Activated T-cell treated with anti-CD3 and anti-CD28 coated beads, Interleukin-2, amount 50 U/mL, for 4 hours (primary cell): ENCODE measurements at regions not wholly inside any gene's neighbourhood (a gene's known extent, or its start where the extent isn't known, plus 50 kb on each side); places are given as distances from the start of the nearest gene placed in this dataset.

Experiments
- ATAC-seq, 2 donors: fragments of 200-7000 bp; cut with Tn5 transposase; one replicate each; pipeline ENCODE4 v1.10.0; 2021
- DNase-seq: peaks from one replicate; pipeline ENCODE4 v3.0.0-alpha.2; 2020
- H3K27me3 Mint-ChIP-seq: one replicate; pipeline ENCODE4 v1.8.0; 2021; ENCODE audit warnings: low read depth, mixed read lengths
- H3K36me3 Mint-ChIP-seq: one replicate; pipeline ENCODE4 v1.8.0; 2022; ENCODE audit warnings: mixed read lengths; ENCODE audit not compliant: insufficient read depth
- H3K4me1 Mint-ChIP-seq: one replicate; pipeline ENCODE4 v1.8.0; 2021; ENCODE audit warnings: low read depth, mixed read lengths
- H3K4me3 Mint-ChIP-seq: one replicate; pipeline ENCODE4 v1.8.0; 2021; ENCODE audit warnings: mild to moderate bottlenecking, moderate library complexity, mixed read lengths
- H3K9me3 Mint-ChIP-seq: one replicate; pipeline ENCODE4 v1.8.0; 2021; ENCODE audit warnings: mixed read lengths

DNA sequence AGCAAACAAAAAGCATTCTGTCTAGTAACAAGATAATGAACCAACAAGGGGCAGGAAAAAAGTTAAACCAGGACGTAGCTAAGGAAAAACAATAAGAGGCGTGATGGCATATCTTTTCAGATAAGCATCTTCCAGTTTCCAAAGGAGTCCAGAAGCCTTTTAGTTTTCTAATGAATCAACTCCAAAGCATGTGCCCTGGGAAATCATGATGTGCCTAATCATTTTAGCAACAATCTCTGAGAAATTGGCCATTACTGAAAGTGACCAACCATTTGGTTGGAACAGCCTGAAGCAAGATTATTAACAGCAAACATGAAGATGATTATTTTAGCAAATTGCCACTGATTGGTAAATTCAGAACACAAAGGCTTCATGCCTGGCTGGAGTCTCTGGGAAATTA is 440.9 kb upstream of the MAF start:
- Mint-ChIP-seq H3K4me1 (no peaks in the 10 kb centered on the region), H3K27me3 (peaks cover 17% of the 10 kb centered on the region), H3K4me3 (no peak overlapping the region), H3K36me3 (no peaks in the 10 kb centered on the region), H3K9me3 (no peaks in the 10 kb centered on the region)
- DNase-seq (no peak), ATAC-seq (no peak)

DNA sequence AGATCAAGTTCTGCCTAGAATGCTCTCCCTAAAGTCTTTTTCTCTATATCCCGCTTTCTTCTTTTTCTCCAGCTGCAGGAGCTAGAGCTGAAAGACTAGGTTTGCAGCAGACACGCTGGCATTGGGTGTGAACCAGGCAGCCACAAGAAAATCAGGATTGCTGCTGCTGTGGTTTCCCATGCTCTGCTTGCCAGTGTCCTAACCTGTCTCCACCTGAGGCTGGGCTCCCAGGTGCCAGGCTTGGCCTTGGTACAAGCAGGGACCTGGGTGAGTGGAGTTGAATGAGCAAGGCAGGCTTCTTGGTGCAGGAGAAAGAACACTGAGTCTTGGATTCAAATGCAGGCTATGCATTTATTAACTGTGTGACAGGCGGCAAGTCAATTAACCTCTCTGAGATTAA is 440.3 kb upstream of the MAF start:
- Mint-ChIP-seq H3K4me3 (no peak overlapping the region), H3K36me3 (no peaks in the 10 kb centered on the region), H3K27me3 (peaks cover 17% of the 10 kb centered on the region), H3K9me3 (no peaks in the 10 kb centered on the region), H3K4me1 (no peaks in the 10 kb centered on the region)
- ATAC-seq, result no peak
- no peak for DNase-seq

DNA sequence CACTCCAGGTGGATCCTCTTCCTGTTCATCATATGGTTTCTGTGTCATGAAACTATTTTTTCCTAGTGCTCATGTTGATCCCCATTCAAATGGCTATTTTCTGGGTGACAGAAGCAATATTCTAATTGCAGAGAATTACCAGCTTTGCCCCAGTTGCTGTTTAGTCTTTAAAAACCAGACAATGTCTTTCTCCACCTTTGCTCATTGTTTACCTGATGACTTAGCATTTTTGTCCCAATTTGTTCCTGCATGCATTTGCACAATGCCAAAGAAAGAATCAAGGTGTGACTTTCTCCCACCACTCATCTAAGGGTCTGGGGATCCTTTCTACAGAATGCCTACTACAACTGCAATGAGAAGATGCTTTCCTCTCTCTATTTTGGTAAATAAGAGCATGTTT is 439.9 kb upstream of the MAF start:
- no peak overlapping the region for H3K4me3 Mint-ChIP-seq
- ATAC-seq, result no peak
- no peaks in the 10 kb centered on the region for H3K36me3 Mint-ChIP-seq
- no peaks in the 10 kb centered on the region for H3K9me3 Mint-ChIP-seq
- peaks cover 17% of the 10 kb centered on the region for H3K27me3 Mint-ChIP-seq
- no peaks in the 10 kb centered on the region for H3K4me1 Mint-ChIP-seq
- no peak for DNase-seq

GRCh38 chr16:80039777-80040176 is 439.2 kb upstream of the MAF start:
- H3K36me3 Mint-ChIP-seq, result no peaks in the 10 kb centered on the region
- DNase-seq, result no peak
- H3K27me3 Mint-ChIP-seq, result peaks cover 17% of the 10 kb centered on the region
- ATAC-seq, result no peak
- H3K4me1 Mint-ChIP-seq, result no peaks in the 10 kb centered on the region
- no peaks in the 10 kb centered on the region for H3K9me3 Mint-ChIP-seq
- no peak overlapping the region for H3K4me3 Mint-ChIP-seq

- no peak for ATAC-seq
- H3K9me3 Mint-ChIP-seq, result no peaks in the 10 kb centered on the region
- no peaks in the 10 kb centered on the region for H3K36me3 Mint-ChIP-seq
- peaks cover 12% of the 10 kb centered on the region for H3K27me3 Mint-ChIP-seq
- H3K4me1 Mint-ChIP-seq, result no peaks in the 10 kb centered on the region
- H3K4me3 Mint-ChIP-seq, result no peak overlapping the region
- no peak for DNase-seq
These were observed 438.0 kb upstream of the MAF start for GRCh38 chr16:80038566-80038965.

GRCh38 chr16:80034948-80035663 is 434.6 kb upstream of the MAF start:
- Mint-ChIP-seq H3K9me3 (no peaks in the 10 kb centered on the region), H3K4me1 (no peaks in the 10 kb centered on the region), H3K36me3 (no peaks in the 10 kb centered on the region), H3K4me3 (no peak overlapping the region), H3K27me3 (no peaks in the 10 kb centered on the region)
- ATAC-seq, result no peak
- DNase-seq, result no peak

GRCh38 chr16:80034469-80034826 is 433.9 kb upstream of the MAF start:
- no peak overlapping the region for H3K4me3 Mint-ChIP-seq
- no peaks in the 10 kb centered on the region for H3K36me3 Mint-ChIP-seq
- no peaks in the 10 kb centered on the region for H3K9me3 Mint-ChIP-seq
- DNase-seq (no peak), ATAC-seq (no peak)
- no peaks in the 10 kb centered on the region for H3K27me3 Mint-ChIP-seq
- H3K4me1 Mint-ChIP-seq, result no peaks in the 10 kb centered on the region

GRCh38 chr16:80033783-80034468 is 433.4 kb upstream of the MAF start:
- H3K9me3 Mint-ChIP-seq, result no peaks in the 10 kb centered on the region
- no peak for DNase-seq
- no peaks in the 10 kb centered on the region for H3K4me1 Mint-ChIP-seq

GRCh38 chr16:80029761-80030481 is 429.4 kb upstream of the MAF start:
- ATAC-seq (no peak), DNase-seq (no peak)
- Mint-ChIP-seq H3K4me3 (no peak overlapping the region), H3K36me3 (no peaks in the 10 kb centered on the region), H3K27me3 (peaks cover 4% of the 10 kb centered on the region), H3K4me1 (peaks cover 15% of the 10 kb centered on the region), H3K9me3 (no peaks in the 10 kb centered on the region)

More at GRCh38 chr16:80033783-80034468, 433.4 kb upstream of the MAF start:
- Mint-ChIP-seq H3K27me3 (no peaks in the 10 kb centered on the region), H3K36me3 (no peaks in the 10 kb centered on the region), H3K4me3 (no peak overlapping the region)
- ATAC-seq, result no peak

DNA sequence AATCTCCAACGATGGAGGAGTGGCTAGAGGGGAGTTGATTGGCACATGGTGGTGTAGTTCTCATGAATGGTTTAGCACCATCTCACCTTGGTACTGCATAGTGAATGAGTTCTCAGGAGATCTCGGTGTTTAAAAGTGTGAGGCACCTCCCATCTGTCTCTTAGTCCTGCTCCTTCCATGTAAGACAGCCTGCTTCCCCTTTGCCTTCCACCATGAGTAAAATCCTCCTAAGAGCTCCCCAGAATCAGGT is 428.8 kb upstream of the MAF start:
- no peak for ATAC-seq
- no peaks in the 10 kb centered on the region for H3K36me3 Mint-ChIP-seq

DNA sequence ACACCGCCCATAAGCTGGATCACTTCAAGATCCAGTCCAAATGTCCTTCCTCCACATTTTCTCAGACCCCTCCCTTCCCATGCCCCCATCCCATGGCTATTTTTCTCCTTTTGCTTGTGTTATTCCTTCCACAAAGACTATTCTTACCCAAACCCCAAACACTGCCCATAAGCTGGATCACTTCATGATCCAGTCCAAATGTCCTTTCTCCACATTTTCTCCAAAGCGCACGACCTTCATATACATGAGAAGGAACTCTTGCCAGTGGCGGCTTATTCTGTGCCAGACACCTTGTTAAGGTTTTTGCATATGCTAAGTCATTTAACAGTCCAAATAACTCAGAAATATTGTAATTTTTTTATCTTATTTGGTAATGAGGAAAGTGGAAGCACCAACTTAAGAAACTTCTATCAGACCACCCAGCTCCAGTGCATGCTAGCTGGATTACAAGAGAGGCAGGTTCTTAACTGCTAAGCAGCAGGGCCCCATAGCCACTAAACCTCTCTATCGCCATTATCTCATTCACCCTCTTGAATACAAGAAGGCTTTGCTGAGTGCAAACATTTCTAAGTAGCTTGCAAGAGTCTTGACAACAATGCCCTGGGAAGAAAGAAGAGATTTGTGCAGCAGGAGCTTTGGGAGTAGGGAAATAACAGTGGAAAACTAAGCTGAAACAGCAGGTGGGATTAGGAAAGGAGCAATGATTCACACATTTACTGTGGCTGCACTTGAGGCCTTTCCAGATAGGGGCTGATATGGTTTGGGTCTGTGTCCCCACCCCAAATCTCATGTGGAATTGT is 428.2 kb upstream of the MAF start:
- Mint-ChIP-seq H3K27me3 (peaks cover 4% of the 10 kb centered on the region), H3K4me3 (no peak overlapping the region), H3K4me1 (peaks cover 15% of the 10 kb centered on the region), H3K36me3 (no peaks in the 10 kb centered on the region), H3K9me3 (no peaks in the 10 kb centered on the region)
- no peak for DNase-seq
- no peak for ATAC-seq

More for the DNA sequence above, 428.8 kb upstream of the MAF start:
- H3K27me3 Mint-ChIP-seq, result peaks cover 4% of the 10 kb centered on the region
- H3K4me3 Mint-ChIP-seq, result no peak overlapping the region
- no peaks in the 10 kb centered on the region for H3K9me3 Mint-ChIP-seq
- no peak for DNase-seq
- H3K4me1 Mint-ChIP-seq, result peaks cover 15% of the 10 kb centered on the region

- Mint-ChIP-seq H3K36me3 (no peaks in the 10 kb centered on the region), H3K27me3 (peaks cover 6% of the 10 kb centered on the region), H3K9me3 (no peaks in the 10 kb centered on the region), H3K4me1 (peaks cover 15% of the 10 kb centered on the region), H3K4me3 (peak overlapping the region; percentile 50)
- DNase-seq (peak; percentile 45), ATAC-seq (peak; percentile 79 to 91)
These were observed 426.7 kb upstream of the MAF start for GRCh38 chr16:80027007-80027965.

DNA sequence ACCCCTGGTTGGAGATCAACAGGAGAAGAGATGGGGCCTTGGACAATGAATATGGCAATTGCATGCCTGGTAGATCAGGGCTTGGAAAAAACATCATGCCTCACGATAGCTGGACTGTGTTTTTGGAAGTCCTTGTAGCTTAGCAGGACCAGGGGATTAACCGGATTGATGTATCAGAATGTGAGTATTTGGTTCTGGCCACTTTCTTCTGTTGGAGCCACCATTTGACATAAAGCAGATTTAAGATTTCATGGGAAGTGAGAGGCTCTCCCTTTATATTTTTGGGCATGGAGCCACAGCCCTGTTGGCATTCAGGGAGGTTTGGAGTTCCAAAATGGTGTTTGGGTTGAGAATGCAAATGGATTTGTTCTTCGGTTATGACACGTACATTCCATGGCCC is 424.7 kb upstream of the MAF start:
- no peak for ATAC-seq
- no peaks in the 10 kb centered on the region for H3K9me3 Mint-ChIP-seq
- no peak for DNase-seq
- H3K27me3 Mint-ChIP-seq, result peaks cover 6% of the 10 kb centered on the region
- no peaks in the 10 kb centered on the region for H3K36me3 Mint-ChIP-seq
- H3K4me1 Mint-ChIP-seq, result peaks cover 15% of the 10 kb centered on the region
- no peak overlapping the region for H3K4me3 Mint-ChIP-seq

DNA sequence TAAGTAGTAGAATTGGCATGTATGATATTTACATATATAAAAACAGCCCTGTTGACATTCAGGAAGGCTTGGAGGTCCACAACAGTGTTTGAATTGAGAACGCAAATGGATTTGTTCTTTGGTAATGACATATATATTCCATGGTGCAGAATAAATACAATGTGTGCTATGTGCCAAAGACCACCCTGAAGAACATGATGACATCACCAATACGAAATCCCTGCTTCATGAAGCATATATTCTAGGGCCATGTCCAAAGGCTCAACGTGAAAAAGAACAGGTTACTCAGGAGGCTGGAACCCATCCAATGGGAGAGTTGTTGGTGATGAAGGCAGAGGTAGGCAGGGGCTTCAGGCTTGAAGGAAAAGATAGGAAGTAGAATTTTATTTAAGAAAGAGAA is 423.9 kb upstream of the MAF start:
- Mint-ChIP-seq H3K27me3 (peaks cover 6% of the 10 kb centered on the region), H3K4me1 (peaks cover 15% of the 10 kb centered on the region), H3K36me3 (no peaks in the 10 kb centered on the region), H3K9me3 (no peaks in the 10 kb centered on the region), H3K4me3 (no peak overlapping the region)
- DNase-seq (no peak), ATAC-seq (no peak)
